Keratinocyte (primary cell): ENCODE measurements at regions not wholly inside any gene's neighbourhood (a gene's known extent, or its start where the extent isn't known, plus 50 kb on each side); places are given as distances from the start of the nearest gene placed in this dataset.

Experiments
- DNase-seq: peaks from one replicate; pipeline ENCODE4 v3.0.0-alpha.2; 2011; ENCODE audit warnings: low read depth, missing footprints, low spot score
- FAIRE-seq: peaks from 2 replicates; lab custom pipeline; 2011; peaks lifted over from hg19 to GRCh38; lab: Jason Lieb, UNC
- H2AFZ ChIP-seq: 2 replicates; pipeline ENCODE4 v1.6.0; 2012; ENCODE audit warnings: low read length, control low read depth, inconsistent platforms; ENCODE audit not compliant: control insufficient read depth
- H3K27ac ChIP-seq: 2 replicates; pipeline ENCODE4 v1.5.1; 2011; ENCODE audit warnings: low read length; ENCODE audit not compliant: control insufficient read depth, insufficient read depth
- H3K27me3 ChIP-seq: 3 replicates; pipeline ENCODE4 v1.6.0; 2011; ENCODE audit warnings: low read length; ENCODE audit not compliant: control insufficient read depth, insufficient read depth; ENCODE audit errors: extremely low read depth
- H3K36me3 ChIP-seq, 2 experiments: 2 replicates in 1 of 2; 3 replicates in 1 of 2; pipeline ENCODE4 v1.5.1; 2011; ENCODE audit warnings: low read length in 2 of 2, mild to moderate bottlenecking in 1 of 2; ENCODE audit not compliant: control insufficient read depth in 2 of 2, insufficient read depth in 2 of 2; ENCODE audit errors: extremely low read depth in 1 of 2
- H3K4me1 ChIP-seq: 3 replicates; pipeline ENCODE4 v1.5.1; 2011; ENCODE audit warnings: low read length; ENCODE audit not compliant: control insufficient read depth, insufficient read depth; ENCODE audit errors: extremely low read depth
- H3K4me2 ChIP-seq: 3 replicates; pipeline ENCODE4 v1.6.0; 2011; ENCODE audit warnings: low read depth, low read length; ENCODE audit not compliant: control insufficient read depth, insufficient read depth; ENCODE audit errors: extremely low read depth
- H3K4me3 ChIP-seq, 3 experiments: fragments of 200-600 bp in 1 of 3; sonication (generic) in 1 of 3; 2 replicates in 2 of 3; 3 replicates in 1 of 3; pipeline ENCODE4 v1.5.1; 2011 to 2016; ENCODE audit warnings: low read length in 3 of 3, mild to moderate bottlenecking in 3 of 3, control low read depth in 2 of 3, inconsistent platforms in 1 of 3, low read depth in 1 of 3, mixed read lengths in 1 of 3, mixed run types in 1 of 3, moderate library complexity in 1 of 3; ENCODE audit not compliant: control insufficient read depth in 2 of 3, insufficient read depth in 2 of 3; ENCODE audit errors: extremely low read depth in 1 of 3
- H3K79me2 ChIP-seq: 2 replicates; pipeline ENCODE4 v1.6.0; 2012; ENCODE audit warnings: low read length; ENCODE audit not compliant: control insufficient read depth, insufficient read depth
- H3K9ac ChIP-seq: 3 replicates; pipeline ENCODE4 v1.6.0; 2011; ENCODE audit warnings: low read length; ENCODE audit not compliant: control insufficient read depth, insufficient read depth; ENCODE audit errors: extremely low read depth
- H3K9me1 ChIP-seq: 3 replicates; pipeline ENCODE4 v1.6.0; 2011; ENCODE audit warnings: low read length; ENCODE audit not compliant: control insufficient read depth, insufficient read depth; ENCODE audit errors: extremely low read depth
- H3K9me3 ChIP-seq: 2 replicates; pipeline ENCODE4 v1.5.1; 2012; ENCODE audit warnings: low read depth, low read length; ENCODE audit not compliant: control insufficient read depth
- H4K20me1 ChIP-seq: 3 replicates; pipeline ENCODE4 v1.6.0; 2011; ENCODE audit warnings: low read length; ENCODE audit not compliant: control insufficient read depth, insufficient read depth; ENCODE audit errors: extremely low read depth
- EZH2 ChIP-seq: IDR thresholded peaks from one replicate; pipeline ENCODE4 v1.6.1; 2012; ENCODE audit warnings: inconsistent platforms, mild to moderate bottlenecking, low read length, moderate library complexity
- dilution Hi-C: fragments of 300-500 bp; cut with MboI; formaldehyde crosslinking; loops from one replicate; pipeline ENCODE4 v1.7.0; 2020; ENCODE audit warnings: low sequenced_read_pairs; ENCODE audit not compliant: extremely low pct_ligation_motif_present
- TF ChIP-seq, protein P1 (sequence below), 3 experiments: IDR thresholded peaks in 1 of 3; conservative IDR thresholded peaks in 1 of 3; optimal IDR thresholded peaks in 1 of 3; 2 replicates in 2 of 3; 3 replicates in 1 of 3; pipeline versions ENCODE3 to v1.5.1; 2011; ENCODE audit warnings: low read length in 3 of 3, mild to moderate bottlenecking in 3 of 3, moderate library complexity in 2 of 3, control low read depth in 1 of 3, inconsistent platforms in 1 of 3; ENCODE audit not compliant: insufficient read depth in 2 of 3; ENCODE audit errors: extremely low read depth in 1 of 3

DNA sequence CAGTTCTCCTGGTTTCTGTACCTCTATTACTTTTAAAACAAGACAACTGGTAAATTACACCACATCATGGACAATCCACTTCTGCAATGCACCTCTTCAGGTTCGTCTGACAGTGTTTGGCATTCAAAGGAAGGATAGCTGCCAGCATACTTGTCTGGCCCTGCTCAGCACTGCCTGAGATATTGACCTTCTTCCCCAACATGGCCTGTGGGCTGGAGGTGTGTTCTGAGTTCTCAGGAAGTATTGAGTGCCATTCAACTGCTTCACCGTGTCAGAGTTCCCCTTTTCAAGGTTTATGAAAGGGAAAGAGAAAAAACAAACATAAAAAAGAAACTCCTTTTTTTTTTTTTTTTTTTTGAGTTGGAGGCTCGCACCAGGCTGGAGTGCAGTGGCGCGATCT is 267.9 kb upstream of the SASH1 start:
- Histone ChIP-seq H3K9ac (no peak overlapping the region), H3K4me1 (no peaks in the 10 kb centered on the region), H3K27ac (no peak overlapping the region), H3K9me1 (no peaks in the 10 kb centered on the region), H3K4me3 (no peak overlapping the region), H3K27me3 (no peaks in the 10 kb centered on the region), H3K36me3 (no peaks in the 10 kb centered on the region), H3K79me2 (no peaks in the 10 kb centered on the region), H3K9me3 (no peaks in the 10 kb centered on the region), H4K20me1 (no peaks in the 10 kb centered on the region), H3K4me2 (no peak overlapping the region), H2AFZ (no peak overlapping the region)
- TF ChIP-seq, protein P1, sequence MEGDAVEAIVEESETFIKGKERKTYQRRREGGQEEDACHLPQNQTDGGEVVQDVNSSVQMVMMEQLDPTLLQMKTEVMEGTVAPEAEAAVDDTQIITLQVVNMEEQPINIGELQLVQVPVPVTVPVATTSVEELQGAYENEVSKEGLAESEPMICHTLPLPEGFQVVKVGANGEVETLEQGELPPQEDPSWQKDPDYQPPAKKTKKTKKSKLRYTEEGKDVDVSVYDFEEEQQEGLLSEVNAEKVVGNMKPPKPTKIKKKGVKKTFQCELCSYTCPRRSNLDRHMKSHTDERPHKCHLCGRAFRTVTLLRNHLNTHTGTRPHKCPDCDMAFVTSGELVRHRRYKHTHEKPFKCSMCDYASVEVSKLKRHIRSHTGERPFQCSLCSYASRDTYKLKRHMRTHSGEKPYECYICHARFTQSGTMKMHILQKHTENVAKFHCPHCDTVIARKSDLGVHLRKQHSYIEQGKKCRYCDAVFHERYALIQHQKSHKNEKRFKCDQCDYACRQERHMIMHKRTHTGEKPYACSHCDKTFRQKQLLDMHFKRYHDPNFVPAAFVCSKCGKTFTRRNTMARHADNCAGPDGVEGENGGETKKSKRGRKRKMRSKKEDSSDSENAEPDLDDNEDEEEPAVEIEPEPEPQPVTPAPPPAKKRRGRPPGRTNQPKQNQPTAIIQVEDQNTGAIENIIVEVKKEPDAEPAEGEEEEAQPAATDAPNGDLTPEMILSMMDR (optimal IDR thresholded peaks at IDR 0.05 in 1 of 3, IDR thresholded peaks at IDR 0.05 in 1 of 3, conservative IDR thresholded peaks at IDR 0.05 in 1 of 3; ENCODE audit: extremely low read depth in 1 of 3, insufficient read depth in 2 of 3, low read length in 3 of 3): no peak
- no peak for TF ChIP-seq EZH2
- FAIRE-seq (no peak), DNase-seq (no peak)
- dilution Hi-C loops: no loop called here

DNA sequence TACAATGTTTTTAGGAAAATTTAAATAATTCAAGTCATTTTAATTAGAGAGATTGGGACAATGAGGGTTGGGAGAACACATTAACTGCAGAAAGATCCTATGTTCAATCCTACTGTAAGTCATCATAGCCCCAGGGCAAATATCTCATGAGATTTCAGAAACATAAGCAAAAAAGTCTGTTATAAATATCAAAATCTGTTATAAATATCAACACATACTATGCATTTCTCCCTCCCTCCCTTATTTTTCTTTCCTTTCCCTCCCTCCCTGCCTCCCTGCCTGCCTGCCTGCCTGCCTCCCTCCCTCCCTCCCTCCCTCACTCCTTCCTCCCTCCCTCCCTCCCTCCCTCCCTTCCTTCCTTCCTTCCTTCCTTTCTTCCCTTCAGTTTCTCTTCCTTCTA is 267.3 kb upstream of the SASH1 start:
- no peaks in the 10 kb centered on the region for H4K20me1 ChIP-seq
- no peak overlapping the region for H3K9ac ChIP-seq
- no peaks in the 10 kb centered on the region for H3K36me3 ChIP-seq
- no peak overlapping the region for H3K4me2 ChIP-seq
- no peaks in the 10 kb centered on the region for H3K9me1 ChIP-seq
- H3K27me3 ChIP-seq: no peaks in the 10 kb centered on the region
- H3K4me1 ChIP-seq: no peaks in the 10 kb centered on the region
- DNase-seq (no peak), FAIRE-seq (no peak)
- no peaks in the 10 kb centered on the region for H3K9me3 ChIP-seq
- dilution Hi-C loops: no loop called here
- H3K4me3 ChIP-seq: no peak overlapping the region
- H3K27ac ChIP-seq: no peak overlapping the region
- no peak overlapping the region for H2AFZ ChIP-seq
- TF ChIP-seq, protein P1 (optimal IDR thresholded peaks at IDR 0.05 in 1 of 3, IDR thresholded peaks at IDR 0.05 in 1 of 3, conservative IDR thresholded peaks at IDR 0.05 in 1 of 3; ENCODE audit: extremely low read depth in 1 of 3, insufficient read depth in 2 of 3, low read length in 3 of 3): no peak
- TF ChIP-seq EZH2: no peak
- no peaks in the 10 kb centered on the region for H3K79me2 ChIP-seq
